ENCODE measurements at regions not wholly inside any gene's neighbourhood (a gene's known extent, or its start where the extent isn't known, plus 50 kb on each side); places are given as distances from the start of the nearest gene placed in this dataset.

DNA sequence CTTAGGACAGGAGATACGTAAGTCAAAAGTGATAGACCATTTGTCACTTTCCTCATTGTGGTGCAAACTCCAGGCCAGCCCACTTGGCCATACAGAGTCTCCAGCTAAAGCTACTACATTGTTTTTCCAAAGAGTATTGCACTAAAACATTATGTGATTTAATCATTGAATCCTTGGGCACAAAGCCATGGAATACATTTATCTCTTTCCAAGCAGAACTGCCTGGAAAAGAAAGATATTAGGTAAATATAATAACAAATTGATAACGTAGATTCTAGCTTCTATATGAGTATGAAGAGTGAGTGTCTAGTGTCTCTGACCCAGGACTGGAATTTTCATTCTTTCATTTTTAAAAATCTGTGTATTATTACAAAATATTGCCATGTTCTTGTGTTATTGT, 863.7 kb upstream of the SEMA6D start:
- Histone ChIP-seq H3K4me3 (no peak overlapping the region), H3K36me3 (no peaks in the 10 kb centered on the region), H3K27ac (no peak overlapping the region), H3K27me3 (no peaks in the 10 kb centered on the region), H3K4me1 (peaks cover 0 to 9% (median 0%) of the 10 kb centered on the region in 9 donors), H3K9me3 (no peaks in the 10 kb centered on the region)
- intact Hi-C loops (cut with DNase I) = no loop called here
- ATAC-seq (no peak), DNase-seq (no peak)
- 60 to 80% methylated on average over 2 of the region's 2 CpGs for WGBS, 2 donors
- TF ChIP-seq CTCF (IDR thresholded peaks at IDR 0.05) = no peak

- intact Hi-C loops (cut with DNase I) = no loop called here
- DNase-seq (no peak), ATAC-seq (no peak)
- no peaks in the 10 kb centered on the region for H3K36me3 ChIP-seq
- peaks cover 0 to 9% (median 0%) of the 10 kb centered on the region in 9 donors for H3K4me1 ChIP-seq
- H3K27me3 ChIP-seq = no peaks in the 10 kb centered on the region
- H3K4me3 ChIP-seq = no peak overlapping the region
- H3K27ac ChIP-seq = no peak overlapping the region
- H3K9me3 ChIP-seq = no peaks in the 10 kb centered on the region
- no peak for TF ChIP-seq CTCF (IDR thresholded peaks at IDR 0.05)
Measured at GRCh38 chr15:46854564-46854963, 862.7 kb upstream of the SEMA6D start.

GRCh38 chr15:46855388-46855787, 861.9 kb upstream of the SEMA6D start:
- Histone ChIP-seq H3K9me3 (no peaks in the 10 kb centered on the region), H3K4me1 (peaks cover 0 to 9% (median 0%) of the 10 kb centered on the region in 9 donors)
- WGBS, 2 donors = 83% methylated on average over 1 of the region's 1 CpG

GRCh38 chr15:46856839-46857502, 860.3 kb upstream of the SEMA6D start:
- intact Hi-C loops (cut with DNase I) = no loop called here
- WGBS, 2 donors = 42 to 52% methylated on average over 6 of the region's 6 CpGs
- ATAC-seq (no peak), DNase-seq (no peak)
- no peak overlapping the region for H3K27ac ChIP-seq
- no peaks in the 10 kb centered on the region for H3K27me3 ChIP-seq
- H3K36me3 ChIP-seq = no peaks in the 10 kb centered on the region
- H3K9me3 ChIP-seq = peaks cover 0 to 3% (median 0%) of the 10 kb centered on the region in 11 donors
- no peak overlapping the region for H3K4me3 ChIP-seq
- no peak for TF ChIP-seq CTCF (IDR thresholded peaks at IDR 0.05)
- H3K4me1 ChIP-seq = peaks cover 0 to 9% (median 0%) of the 10 kb centered on the region in 9 donors

More at GRCh38 chr15:46855388-46855787, 861.9 kb upstream of the SEMA6D start:
- TF ChIP-seq CTCF (IDR thresholded peaks at IDR 0.05) = no peak
- Histone ChIP-seq H3K36me3 (no peaks in the 10 kb centered on the region), H3K27ac (no peak overlapping the region), H3K27me3 (no peaks in the 10 kb centered on the region), H3K4me3 (no peak overlapping the region)
- intact Hi-C loops (cut with DNase I) = no loop called here
- DNase-seq (no peak), ATAC-seq (no peak)

Measured in heart right ventricle (tissue), 16 donors.